ENCODE measurements at regions not wholly inside any gene's neighbourhood (a gene's known extent, or its start where the extent isn't known, plus 50 kb on each side); places are given as distances from the start of the nearest gene placed in this dataset.
A peak's percentile ranks its signal among the peaks of the same experiment; 100 is the strongest.

DNA sequence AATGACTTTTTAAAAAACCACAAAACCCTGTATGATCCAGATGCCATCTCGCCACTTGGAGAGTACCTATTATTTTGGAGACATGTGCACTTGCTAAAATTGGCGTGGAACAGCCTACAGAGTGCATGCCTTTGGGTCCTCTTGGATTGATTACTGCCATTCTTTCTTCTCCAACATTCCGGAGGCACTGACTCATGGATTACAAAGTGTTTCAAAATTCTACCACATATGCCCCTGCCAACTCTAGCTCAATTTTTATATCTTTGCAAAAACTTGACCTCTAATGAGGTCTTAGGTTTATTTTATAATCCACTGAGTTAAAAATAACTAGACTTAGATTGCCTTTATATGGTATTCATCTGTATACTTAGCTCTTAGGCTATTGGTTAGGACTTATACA lies 55.8 kb upstream of the KIF5B start:
- 74% methylated on average over 3 of the region's 3 CpGs for WGBS (ENCODE audit: low lambda C conversion rate)
- no peaks in the 10 kb centered on the region for H3K27me3 ChIP-seq (ENCODE audit: control insufficient read depth in 1 of 2, insufficient read depth in 2 of 2, low read length in 2 of 2)
- no peak overlapping the region for H3K4me3 ChIP-seq (replicated peaks in 1 of 3; ENCODE audit: insufficient read depth in 1 of 3, low read depth in 2 of 3, low read length in 3 of 3)
- ChIA-PET CTCF (ENCODE audit: low intra/inter-chr PET ratio, low total read pairs) (no interaction called here), POLR2A (no interaction called here)
- no peaks in the 10 kb centered on the region for H4K20me1 ChIP-seq (ENCODE audit: insufficient read depth, low read length)
- H2AFZ ChIP-seq (ENCODE audit: low read length) = no peak overlapping the region
- TF ChIP-seq KLF13 (CRISPR knock-in tag; IDR thresholded peaks at IDR 0.05) = no peak
- TF ChIP-seq TEAD3 (CRISPR knock-in tag; optimal IDR thresholded peaks at IDR 0.05; ENCODE audit: borderline replicate concordance) = peak; percentile 29
- TF ChIP-seq ZFP90 (CRISPR knock-in tag; IDR thresholded peaks at IDR 0.05; ENCODE audit: borderline replicate concordance) = no peak
- no peak for TF ChIP-seq JUN (CRISPR knock-in tag; IDR thresholded peaks at IDR 0.05)
- TF ChIP-seq PAX8 (CRISPR knock-in tag; IDR thresholded peaks at IDR 0.05; ENCODE audit: borderline replicate concordance) = no peak
- TF ChIP-seq, protein P1, sequence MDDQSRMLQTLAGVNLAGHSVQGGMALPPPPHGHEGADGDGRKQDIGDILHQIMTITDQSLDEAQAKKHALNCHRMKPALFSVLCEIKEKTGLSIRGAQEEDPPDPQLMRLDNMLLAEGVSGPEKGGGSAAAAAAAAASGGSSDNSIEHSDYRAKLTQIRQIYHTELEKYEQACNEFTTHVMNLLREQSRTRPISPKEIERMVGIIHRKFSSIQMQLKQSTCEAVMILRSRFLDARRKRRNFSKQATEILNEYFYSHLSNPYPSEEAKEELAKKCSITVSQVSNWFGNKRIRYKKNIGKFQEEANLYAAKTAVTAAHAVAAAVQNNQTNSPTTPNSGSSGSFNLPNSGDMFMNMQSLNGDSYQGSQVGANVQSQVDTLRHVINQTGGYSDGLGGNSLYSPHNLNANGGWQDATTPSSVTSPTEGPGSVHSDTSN (CRISPR knock-in tag; IDR thresholded peaks at IDR 0.05; ENCODE audit: borderline replicate concordance) = no peak
- no peak for TF ChIP-seq ZNF282 (IDR thresholded peaks at IDR 0.05; ENCODE audit: partially characterized antibody)
- no peak for TF ChIP-seq THAP11 (CRISPR knock-in tag; IDR thresholded peaks at IDR 0.05)
- no peak for TF ChIP-seq STAT5B (CRISPR knock-in tag; IDR thresholded peaks at IDR 0.05)
- 0 out of 2 replicates have a peak, but pooled peaks have one; percentile 16 for TF ChIP-seq FOSL1 (CRISPR knock-in tag; IDR thresholded peaks at IDR 0.05; ENCODE audit: borderline replicate concordance)
- no peak for TF ChIP-seq PCBP2 (optimal IDR thresholded peaks at IDR 0.05; ENCODE audit: low read depth, low read length, poor library complexity, severe bottlenecking)
- no peak for TF ChIP-seq GLI4 (CRISPR knock-in tag; IDR thresholded peaks at IDR 0.05; ENCODE audit: borderline replicate concordance)
- TF ChIP-seq FOSL2 (CRISPR knock-in tag; IDR thresholded peaks at IDR 0.05) = peak; percentile 85
- BruUV-seq (replicated peaks) = no TSS peak
- H3K9ac ChIP-seq (ENCODE audit: insufficient read depth, low read depth, low read length) = no peak overlapping the region
- DNase-seq (ENCODE audit: low spot score) = peak; percentile 50
- H3K36me3 ChIP-seq (replicated peaks in 1 of 2; ENCODE audit: control insufficient read depth in 1 of 2, insufficient read depth in 2 of 2, low read length in 2 of 2) = no peaks in the 10 kb centered on the region
- in situ Hi-C loops (cut with HindIII; ENCODE audit: extremely low pct_ligation_motif_present, low pct_unique_long_range_greater_than_20kb) = no loop called here
- H3K4me2 ChIP-seq (ENCODE audit: low read depth, low read length) = no peak overlapping the region
- no peak for FAIRE-seq
- H3K79me2 ChIP-seq (ENCODE audit: insufficient read depth, low read length) = no peaks in the 10 kb centered on the region
- intact Hi-C loops (cut with micrococcal nuclease; ENCODE audit: unreplicated experiment) = no loop called here
- no peaks in the 10 kb centered on the region for H3K9me3 ChIP-seq (ENCODE audit: low read length)
- ATAC-seq = no peak
- peaks cover 20% of the 10 kb centered on the region for H3K4me1 ChIP-seq (ENCODE audit: insufficient read depth, low read length)
- no peak overlapping the region for H3K27ac ChIP-seq (ENCODE audit: extremely low read length, insufficient read depth, low read length)
